H9 (cell line): ENCODE measurements at regions not wholly inside any gene's neighbourhood (a gene's known extent, or its start where the extent isn't known, plus 50 kb on each side); places are given as distances from the start of the nearest gene placed in this dataset.

Experiments
- DNase-seq: peaks from one replicate; pipeline ENCODE4 v3.0.0-alpha.2; 2017
- H2AFZ ChIP-seq: one replicate; pipeline ENCODE4 v1.6.1; 2013; ENCODE audit warnings: mild to moderate bottlenecking, low read length, control low read depth, moderate library complexity
- H2AK5ac ChIP-seq: 2 replicates; pipeline ENCODE4 v1.6.1; 2013; ENCODE audit warnings: low read length, control low read depth, mixed read lengths; ENCODE audit not compliant: insufficient read length
- H2BK120ac ChIP-seq: one replicate; pipeline ENCODE4 v1.6.1; 2013; ENCODE audit warnings: low read depth, mild to moderate bottlenecking, low read length, control low read depth, inconsistent platforms; ENCODE audit not compliant: poor library complexity, severe bottlenecking
- H2BK12ac ChIP-seq: 2 replicates; pipeline ENCODE4 v1.6.1; 2013; ENCODE audit warnings: low read length, control low read depth, mixed read lengths, low read depth; ENCODE audit not compliant: insufficient read length
- H2BK15ac ChIP-seq: 2 replicates; pipeline ENCODE4 v1.6.1; 2013; ENCODE audit warnings: low read depth, low read length, control low read depth
- H2BK20ac ChIP-seq: one replicate; pipeline ENCODE4 v1.6.1; 2013; ENCODE audit warnings: low read depth, mild to moderate bottlenecking, low read length, control low read depth, inconsistent platforms; ENCODE audit not compliant: poor library complexity, severe bottlenecking
- H2BK5ac ChIP-seq: 2 replicates; pipeline ENCODE4 v1.6.1; 2013; ENCODE audit warnings: low read length, control low read depth, mixed read lengths; ENCODE audit not compliant: insufficient read length
- H3K14ac ChIP-seq: 2 replicates; pipeline ENCODE4 v1.6.1; 2013; ENCODE audit warnings: low read length, control low read depth; ENCODE audit not compliant: insufficient read depth
- H3K18ac ChIP-seq: 2 replicates; pipeline ENCODE4 v1.6.1; 2013; ENCODE audit warnings: low read depth, mild to moderate bottlenecking, mixed read lengths, low read length, control low read depth; ENCODE audit not compliant: insufficient read length
- H3K23ac ChIP-seq: 2 replicates; pipeline ENCODE4 v1.6.1; 2013; ENCODE audit warnings: low read length, control low read depth, mixed read lengths, low read depth; ENCODE audit not compliant: insufficient read length
- H3K23me2 ChIP-seq: 2 replicates; pipeline ENCODE4 v1.6.1; 2013; ENCODE audit warnings: low read depth, mild to moderate bottlenecking, mixed read lengths, low read length, control low read depth; ENCODE audit not compliant: insufficient read length, poor library complexity, severe bottlenecking
- H3K27ac ChIP-seq: 2 replicates; pipeline ENCODE4 v1.5.1; 2013; ENCODE audit warnings: low read length, control low read depth, mixed read lengths, low read depth; ENCODE audit not compliant: insufficient read length
- H3K27me3 ChIP-seq: 2 replicates; pipeline ENCODE4 v1.6.1; 2013; ENCODE audit warnings: low read length, control low read depth, inconsistent platforms; ENCODE audit not compliant: insufficient read depth
- H3K4ac ChIP-seq: 2 replicates; pipeline ENCODE4 v1.6.1; 2013; ENCODE audit warnings: low read depth, mild to moderate bottlenecking, control low read depth, inconsistent platforms, low read length, moderate library complexity
- H3K4me1 ChIP-seq: 2 replicates; pipeline ENCODE4 v1.6.1; 2013; ENCODE audit warnings: low read length, control low read depth, inconsistent platforms; ENCODE audit not compliant: insufficient read depth
- H3K4me2 ChIP-seq: 2 replicates; pipeline ENCODE4 v1.6.1; 2013; ENCODE audit warnings: low read length, control low read depth, mixed read lengths; ENCODE audit not compliant: insufficient read length, insufficient read depth
- H3K56ac ChIP-seq: 2 replicates; pipeline ENCODE4 v1.6.1; 2013; ENCODE audit warnings: low read depth, mild to moderate bottlenecking, mixed read lengths, low read length, control low read depth; ENCODE audit not compliant: insufficient read length
- H3K79me1 ChIP-seq: 2 replicates; pipeline ENCODE4 v1.6.1; 2013; ENCODE audit warnings: low read depth, mild to moderate bottlenecking, moderate library complexity, low read length, control low read depth, inconsistent platforms; ENCODE audit not compliant: insufficient read depth, poor library complexity, severe bottlenecking
- H3K79me2 ChIP-seq: 2 replicates; pipeline ENCODE4 v1.6.1; 2013; ENCODE audit warnings: low read length, control low read depth, inconsistent platforms; ENCODE audit not compliant: insufficient read depth
- H3K9ac ChIP-seq: 2 replicates; pipeline ENCODE4 v1.6.1; 2013; ENCODE audit warnings: low read length, control low read depth, mixed read lengths; ENCODE audit not compliant: insufficient read length; ENCODE audit errors: extremely low read depth
- H3K9me3 ChIP-seq: one replicate; pipeline ENCODE4 v1.6.1; 2013; ENCODE audit warnings: low read depth, low read length, inconsistent platforms; ENCODE audit not compliant: control insufficient read depth
- H3T11ph ChIP-seq: one replicate; pipeline ENCODE4 v1.6.1; 2013; ENCODE audit warnings: mild to moderate bottlenecking, low read length, control low read depth, inconsistent platforms
- H4K20me1 ChIP-seq: one replicate; pipeline ENCODE4 v1.6.1; 2013; ENCODE audit not compliant: control insufficient read depth, insufficient read length, insufficient read depth
- H4K5ac ChIP-seq: 2 replicates; pipeline ENCODE4 v1.6.1; 2013; ENCODE audit warnings: low read depth, mild to moderate bottlenecking, mixed read lengths, low read length, control low read depth; ENCODE audit not compliant: insufficient read length
- H4K8ac ChIP-seq: replicated peaks from 2 replicates; pipeline ENCODE4 v1.6.1; 2013; ENCODE audit warnings: low read length, control low read depth, mixed read lengths, low read depth; ENCODE audit not compliant: insufficient read length
- H4K91ac ChIP-seq: 2 replicates; pipeline ENCODE4 v1.6.1; 2013; ENCODE audit warnings: low read depth, mild to moderate bottlenecking, moderate library complexity, mixed read lengths, low read length, control low read depth; ENCODE audit not compliant: insufficient read length
- H3K27ac Mint-ChIP-seq, 3 experiments: 2 replicates in 2 of 3; 3 replicates in 1 of 3; pipeline ENCODE4 v1.8.0; 2020 to 2021; ENCODE audit warnings: mixed read lengths in 3 of 3, mild to moderate bottlenecking in 1 of 3, moderate library complexity in 1 of 3
- H3K27me3 Mint-ChIP-seq: 2 replicates; pipeline ENCODE4 v1.8.0; 2021; ENCODE audit warnings: low read depth, mild to moderate bottlenecking, moderate library complexity, mixed read lengths
- H3K36me3 Mint-ChIP-seq, 3 experiments: 2 replicates in 2 of 3; 3 replicates in 1 of 3; pipeline ENCODE4 v1.8.0; 2020 to 2021; ENCODE audit warnings: low read depth in 3 of 3, mixed read lengths in 3 of 3; ENCODE audit not compliant: insufficient read depth in 1 of 3
- H3K4me1 Mint-ChIP-seq, 2 experiments: 2 replicates each; pipeline ENCODE4 v1.8.0; 2020; ENCODE audit warnings: mixed read lengths in 2 of 2
- H3K4me3 Mint-ChIP-seq, 2 experiments: 2 replicates in 1 of 2; 3 replicates in 1 of 2; pipeline ENCODE4 v1.8.0; 2020 to 2021; ENCODE audit warnings: mild to moderate bottlenecking in 2 of 2, mixed read lengths in 2 of 2, moderate library complexity in 1 of 2
- H3K9me3 Mint-ChIP-seq, 2 experiments: 2 replicates in 1 of 2; 3 replicates in 1 of 2; pipeline ENCODE4 v1.8.0; 2020; ENCODE audit warnings: mild to moderate bottlenecking in 2 of 2, mixed read lengths in 2 of 2, moderate library complexity in 1 of 2
- CTCF ChIP-seq: fragments of 200-600 bp; sonication (generic); conservative IDR thresholded peaks from 3 replicates; pipeline ENCODE4 v1.8.0; 2021; ENCODE audit warnings: antibody characterized with exemption, mild to moderate bottlenecking
- WGBS: extraction: QIAGEN DNeasy Blood & Tissue Kit; methylation state at CpG from one replicate; pipeline ENCODE4 v1.1.7; 2013; ENCODE audit warnings: missing lambda C conversion rate, low lambda C conversion rate, mixed read lengths; ENCODE audit not compliant: insufficient read length; ENCODE audit errors: extremely low coverage; 5-methylcytosine and 5-hydroxymethylcytosine counted together

GRCh38 chr1:68608289-68608688 is 111.4 kb upstream of the DEPDC1 start:
- H4K5ac ChIP-seq: no peak overlapping the region
- H3K27ac Mint-ChIP-seq: no peak overlapping the region
- no CpG with 5 or more reads among the region's 3 CpGs for WGBS

More at GRCh38 chr1:68608289-68608688, 111.4 kb upstream of the DEPDC1 start:
- H2BK5ac ChIP-seq: no peak overlapping the region
- no peaks in the 10 kb centered on the region for H4K20me1 ChIP-seq
- Mint-ChIP-seq H3K36me3 (peaks cover 0 to 5% (median 0%) of the 10 kb centered on the region in 3 experiments; a peak in 1 of 7 replicates), H3K27me3 (peaks cover 4% of the 10 kb centered on the region), H3K4me3 (no peak overlapping the region), H3K4me1 (no peaks in the 10 kb centered on the region), H3K9me3 (peaks cover 2% of the 10 kb centered on the region in 2 experiments; a peak in 3 of 5 replicates)
- H3K4ac ChIP-seq: no peak overlapping the region
- no peaks in the 10 kb centered on the region for H3K4me1 ChIP-seq
- H3K23ac ChIP-seq: no peak overlapping the region
- no peak overlapping the region for H3K9ac ChIP-seq
- H3K4me2 ChIP-seq: no peak overlapping the region
- no peak overlapping the region for H3K18ac ChIP-seq
- no peaks in the 10 kb centered on the region for H3K9me3 ChIP-seq
- no peak overlapping the region for H2AK5ac ChIP-seq
- TF ChIP-seq CTCF: no peak
- H2BK15ac ChIP-seq: no peak overlapping the region
- no peak overlapping the region for H2BK20ac ChIP-seq
- no peak overlapping the region for H3T11ph ChIP-seq
- no peak overlapping the region for H4K91ac ChIP-seq
- no peak for DNase-seq
- no peak overlapping the region for H4K8ac ChIP-seq
- no peak overlapping the region for H3K27ac ChIP-seq
- no peak overlapping the region for H3K56ac ChIP-seq
- H2AFZ ChIP-seq: no peak overlapping the region
- H2BK12ac ChIP-seq: no peak overlapping the region
- no peaks in the 10 kb centered on the region for H3K79me2 ChIP-seq
- no peaks in the 10 kb centered on the region for H3K79me1 ChIP-seq
- no peaks in the 10 kb centered on the region for H3K27me3 ChIP-seq
- peak overlapping the region; percentile 15; the same call in 1 of the 2 replicates for H3K14ac ChIP-seq
- H3K23me2 ChIP-seq: no peaks in the 10 kb centered on the region
- no peak overlapping the region for H2BK120ac ChIP-seq
